ENCODE measurements at regions not wholly inside any gene's neighbourhood (a gene's known extent, or its start where the extent isn't known, plus 50 kb on each side); places are given as distances from the start of the nearest gene placed in this dataset.

DNA sequence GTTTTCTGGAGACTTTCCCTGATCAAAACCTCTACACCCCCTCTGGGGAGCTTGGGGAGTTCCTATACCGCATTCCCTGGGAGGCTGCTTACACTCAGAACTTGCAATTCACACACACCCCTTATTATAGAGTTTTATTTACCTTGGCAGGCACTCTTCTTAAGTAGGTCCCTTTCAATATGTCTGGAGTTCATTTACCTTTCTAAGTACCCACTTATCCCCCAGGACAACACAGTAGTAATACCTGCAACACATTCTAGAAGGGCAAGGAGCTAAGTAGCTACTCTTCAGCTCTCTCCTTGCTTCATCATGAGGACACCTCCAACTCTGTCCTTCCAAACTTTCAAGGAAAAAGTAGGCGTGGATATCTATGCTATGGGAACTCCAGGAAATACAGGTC lies 127.8 kb upstream of the ANO3 start:
- TF ChIP-seq, protein P1, sequence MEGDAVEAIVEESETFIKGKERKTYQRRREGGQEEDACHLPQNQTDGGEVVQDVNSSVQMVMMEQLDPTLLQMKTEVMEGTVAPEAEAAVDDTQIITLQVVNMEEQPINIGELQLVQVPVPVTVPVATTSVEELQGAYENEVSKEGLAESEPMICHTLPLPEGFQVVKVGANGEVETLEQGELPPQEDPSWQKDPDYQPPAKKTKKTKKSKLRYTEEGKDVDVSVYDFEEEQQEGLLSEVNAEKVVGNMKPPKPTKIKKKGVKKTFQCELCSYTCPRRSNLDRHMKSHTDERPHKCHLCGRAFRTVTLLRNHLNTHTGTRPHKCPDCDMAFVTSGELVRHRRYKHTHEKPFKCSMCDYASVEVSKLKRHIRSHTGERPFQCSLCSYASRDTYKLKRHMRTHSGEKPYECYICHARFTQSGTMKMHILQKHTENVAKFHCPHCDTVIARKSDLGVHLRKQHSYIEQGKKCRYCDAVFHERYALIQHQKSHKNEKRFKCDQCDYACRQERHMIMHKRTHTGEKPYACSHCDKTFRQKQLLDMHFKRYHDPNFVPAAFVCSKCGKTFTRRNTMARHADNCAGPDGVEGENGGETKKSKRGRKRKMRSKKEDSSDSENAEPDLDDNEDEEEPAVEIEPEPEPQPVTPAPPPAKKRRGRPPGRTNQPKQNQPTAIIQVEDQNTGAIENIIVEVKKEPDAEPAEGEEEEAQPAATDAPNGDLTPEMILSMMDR (IDR thresholded peaks at IDR 0.05 in 2 of 3, conservative IDR thresholded peaks at IDR 0.05 in 1 of 3; ENCODE audit: borderline replicate concordance in 1 of 3, insufficient read depth in 1 of 3, low read depth in 2 of 3, low read length in 2 of 3) = no peak
- TF ChIP-seq EZH2 (IDR thresholded peaks at IDR 0.05) = no peak
- TF ChIP-seq, protein P2, sequence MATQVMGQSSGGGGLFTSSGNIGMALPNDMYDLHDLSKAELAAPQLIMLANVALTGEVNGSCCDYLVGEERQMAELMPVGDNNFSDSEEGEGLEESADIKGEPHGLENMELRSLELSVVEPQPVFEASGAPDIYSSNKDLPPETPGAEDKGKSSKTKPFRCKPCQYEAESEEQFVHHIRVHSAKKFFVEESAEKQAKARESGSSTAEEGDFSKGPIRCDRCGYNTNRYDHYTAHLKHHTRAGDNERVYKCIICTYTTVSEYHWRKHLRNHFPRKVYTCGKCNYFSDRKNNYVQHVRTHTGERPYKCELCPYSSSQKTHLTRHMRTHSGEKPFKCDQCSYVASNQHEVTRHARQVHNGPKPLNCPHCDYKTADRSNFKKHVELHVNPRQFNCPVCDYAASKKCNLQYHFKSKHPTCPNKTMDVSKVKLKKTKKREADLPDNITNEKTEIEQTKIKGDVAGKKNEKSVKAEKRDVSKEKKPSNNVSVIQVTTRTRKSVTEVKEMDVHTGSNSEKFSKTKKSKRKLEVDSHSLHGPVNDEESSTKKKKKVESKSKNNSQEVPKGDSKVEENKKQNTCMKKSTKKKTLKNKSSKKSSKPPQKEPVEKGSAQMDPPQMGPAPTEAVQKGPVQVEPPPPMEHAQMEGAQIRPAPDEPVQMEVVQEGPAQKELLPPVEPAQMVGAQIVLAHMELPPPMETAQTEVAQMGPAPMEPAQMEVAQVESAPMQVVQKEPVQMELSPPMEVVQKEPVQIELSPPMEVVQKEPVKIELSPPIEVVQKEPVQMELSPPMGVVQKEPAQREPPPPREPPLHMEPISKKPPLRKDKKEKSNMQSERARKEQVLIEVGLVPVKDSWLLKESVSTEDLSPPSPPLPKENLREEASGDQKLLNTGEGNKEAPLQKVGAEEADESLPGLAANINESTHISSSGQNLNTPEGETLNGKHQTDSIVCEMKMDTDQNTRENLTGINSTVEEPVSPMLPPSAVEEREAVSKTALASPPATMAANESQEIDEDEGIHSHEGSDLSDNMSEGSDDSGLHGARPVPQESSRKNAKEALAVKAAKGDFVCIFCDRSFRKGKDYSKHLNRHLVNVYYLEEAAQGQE (IDR thresholded peaks at IDR 0.05; ENCODE audit: low read depth) = no peak

Measured in HCT116 (cell line).